WTC11 (cell line): ENCODE measurements at regions not wholly inside any gene's neighbourhood (a gene's known extent, or its start where the extent isn't known, plus 50 kb on each side); places are given as distances from the start of the nearest gene placed in this dataset.

Source experiments
- ATAC-seq: fragments of 200-7000 bp; cut with Tn5 transposase; 2 replicates; pipeline ENCODE4 v1.10.0; 2021; ENCODE audit warnings: mild to moderate bottlenecking, moderate library complexity
- CTCF ChIA-PET: fragments of 300-600 bp; sonication (Branson Sonifier 250); formaldehyde crosslinking; loops from one replicate; lab custom pipeline; 2021; ENCODE audit warnings: antibody characterized with exemption; lab: Charles Lee
- POLR2A ChIA-PET: fragments of 350-600 bp; sonication (Branson Sonifier 250); formaldehyde crosslinking; loops from one replicate; lab custom pipeline; 2021; ENCODE audit warnings: antibody characterized with exemption; lab: Charles Lee
- DNase-seq: peaks from one replicate; pipeline ENCODE4 v3.0.0; 2021; ENCODE audit warnings: low spot score
- H3K27ac Mint-ChIP-seq: 2 replicates; pipeline ENCODE4 v1.8.0; 2021; ENCODE audit warnings: mixed read lengths
- H3K27me3 Mint-ChIP-seq: 2 replicates; pipeline ENCODE4 v1.8.0; 2021; ENCODE audit warnings: low read depth, mild to moderate bottlenecking, moderate library complexity, mixed read lengths
- H3K36me3 Mint-ChIP-seq: 2 replicates; pipeline ENCODE4 v1.8.0; 2021; ENCODE audit warnings: mixed read lengths
- H3K4me1 Mint-ChIP-seq: 2 replicates; pipeline ENCODE4 v1.8.0; 2022; ENCODE audit warnings: mixed read lengths
- H3K4me3 Mint-ChIP-seq: 2 replicates; pipeline ENCODE4 v1.8.0; 2021; ENCODE audit warnings: mild to moderate bottlenecking, moderate library complexity, mixed read lengths
- H3K9me3 Mint-ChIP-seq: 2 replicates; pipeline ENCODE4 v1.8.0; 2021; ENCODE audit warnings: mixed read lengths
- AR ChIP-seq: fragments of 250-450 bp; sonication (Bioruptor Pico); IDR thresholded peaks from 2 replicates; pipeline ENCODE4 v1.9.0; 2021; ENCODE audit warnings: mild to moderate bottlenecking
- ARID4B ChIP-seq: sonication (generic); formaldehyde crosslinking; IDR thresholded peaks from 2 replicates; pipeline ENCODE4 v1.8.0; 2023; ENCODE audit warnings: missing genetic modification reagents, mild to moderate bottlenecking, borderline replicate concordance
- ATF1 ChIP-seq: sonication (generic); formaldehyde crosslinking; IDR thresholded peaks from 2 replicates; pipeline ENCODE4 v1.8.1; 2023; ENCODE audit warnings: mild to moderate bottlenecking, moderate library complexity, missing genetic modification reagents
- CDX4 ChIP-seq: fragments of 250-450 bp; sonication (Bioruptor Pico); IDR thresholded peaks from 2 replicates; pipeline ENCODE4 v1.9.0; 2021; ENCODE audit warnings: moderate library complexity, mild to moderate bottlenecking, inconsistent platforms, borderline replicate concordance
- CTCF ChIP-seq: fragments of 200-600 bp; IDR thresholded peaks from 2 replicates; pipeline ENCODE4 v1.8.0; 2022; ENCODE audit warnings: antibody characterized with exemption
- ELF4 ChIP-seq: sonication (generic); formaldehyde crosslinking; IDR thresholded peaks from 2 replicates; pipeline ENCODE4 v1.8.1; 2022; ENCODE audit warnings: low read depth, mild to moderate bottlenecking, moderate library complexity, missing genetic modification reagents
- ESRRA ChIP-seq: sonication (generic); formaldehyde crosslinking; IDR thresholded peaks from 2 replicates; pipeline ENCODE4 v1.8.1; 2022; ENCODE audit warnings: mild to moderate bottlenecking, missing genetic modification reagents, borderline replicate concordance
- MLX ChIP-seq: sonication (generic); formaldehyde crosslinking; IDR thresholded peaks from 2 replicates; pipeline ENCODE4 v1.8.1; 2023; ENCODE audit warnings: mild to moderate bottlenecking, missing genetic modification reagents, moderate library complexity
- NFATC4 ChIP-seq: fragments of 250-450 bp; sonication (Bioruptor Pico); IDR thresholded peaks from 2 replicates; pipeline ENCODE4 v1.9.0; 2021; ENCODE audit warnings: mild to moderate bottlenecking
- NFE2L1 ChIP-seq: sonication (generic); formaldehyde crosslinking; IDR thresholded peaks from 2 replicates; pipeline ENCODE4 v1.8.1; 2023; ENCODE audit warnings: missing genetic modification reagents
- SMAD3 ChIP-seq: sonication (generic); formaldehyde crosslinking; IDR thresholded peaks from 2 replicates; pipeline ENCODE4 v1.8.0; 2022; ENCODE audit warnings: missing genetic modification reagents, mild to moderate bottlenecking, borderline replicate concordance
- TCF7 ChIP-seq: sonication (generic); formaldehyde crosslinking; IDR thresholded peaks from 2 replicates; pipeline ENCODE4 v1.8.0; 2022; ENCODE audit warnings: mild to moderate bottlenecking, low read depth, missing genetic modification reagents, moderate library complexity
- ZBTB43 ChIP-seq: sonication (generic); formaldehyde crosslinking; IDR thresholded peaks from 2 replicates; pipeline ENCODE4 v1.8.1; 2023; ENCODE audit warnings: mild to moderate bottlenecking, missing genetic modification reagents
- ZMAT4 ChIP-seq: fragments of 250-450 bp; sonication (Bioruptor Pico); IDR thresholded peaks from 2 replicates; pipeline ENCODE4 v1.9.0; 2021; ENCODE audit warnings: mild to moderate bottlenecking
- ZNF121 ChIP-seq: sonication (generic); formaldehyde crosslinking; IDR thresholded peaks from 2 replicates; pipeline ENCODE4 v1.8.0; 2023; ENCODE audit warnings: missing genetic modification reagents
- ZNF317 ChIP-seq: sonication (generic); formaldehyde crosslinking; IDR thresholded peaks from 2 replicates; pipeline ENCODE4 v1.8.1; 2023; ENCODE audit warnings: low read depth, mild to moderate bottlenecking, moderate library complexity, missing genetic modification reagents, borderline replicate concordance

- TF ChIP-seq SMAD3 (no peak), NFATC4 (CRISPR knock-in tag) (no peak), CDX4 (CRISPR knock-in tag) (no peak), ELF4 (CRISPR knock-in tag) (no peak), MLX (no peak), NFE2L1 (CRISPR knock-in tag) (no peak), AR (CRISPR knock-in tag) (no peak), ATF1 (CRISPR knock-in tag) (no peak)
Measured at GRCh38 chr6:37113976-37114375, 56.0 kb upstream of the PIM1 start (continued).

GRCh38 chr6:37114612-37115011 is 55.3 kb upstream of the PIM1 start:
- TF ChIP-seq ARID4B (CRISPR knock-in tag): no peak
- no peak for TF ChIP-seq ZMAT4
- TF ChIP-seq CTCF: no peak
- TF ChIP-seq ZNF317 (CRISPR knock-in tag): no peak
- no peak for TF ChIP-seq ESRRA (CRISPR knock-in tag)
- no peak for TF ChIP-seq CDX4 (CRISPR knock-in tag)
- no peak for TF ChIP-seq ZBTB43 (CRISPR knock-in tag)
- TF ChIP-seq ZNF121: peak; percentile 61
- TF ChIP-seq TCF7 (CRISPR knock-in tag): no peak
- Mint-ChIP-seq H3K36me3 (peaks cover 64% of the 10 kb centered on the region), H3K4me1 (peaks cover 21% of the 10 kb centered on the region), H3K27ac (peak overlapping the region; percentile 37; the same call in 1 of the 2 replicates), H3K4me3 (no peak overlapping the region), H3K9me3 (peaks cover 5% of the 10 kb centered on the region), H3K27me3 (no peaks in the 10 kb centered on the region)
- no peak for DNase-seq
- ChIA-PET POLR2A (interaction anchor here (1.2 kb wide), 2 partner anchors 21 to 56 kb away, joined by 3 to 4 read pairs; no protein-coding TSS in a partner anchor), CTCF (no interaction called here)
- ATAC-seq: no peak
